NCI-H128 (cell line): ENCODE measurements at regions not wholly inside any gene's neighbourhood (a gene's known extent, or its start where the extent isn't known, plus 50 kb on each side); places are given as distances from the start of the nearest gene placed in this dataset.

ENCODE experiments used
- DNase-seq: peaks from one replicate; lab custom pipeline; 2025; ENCODE audit not compliant: unreplicated experiment; lab: John Stamatoyannopoulos, UW

DNA sequence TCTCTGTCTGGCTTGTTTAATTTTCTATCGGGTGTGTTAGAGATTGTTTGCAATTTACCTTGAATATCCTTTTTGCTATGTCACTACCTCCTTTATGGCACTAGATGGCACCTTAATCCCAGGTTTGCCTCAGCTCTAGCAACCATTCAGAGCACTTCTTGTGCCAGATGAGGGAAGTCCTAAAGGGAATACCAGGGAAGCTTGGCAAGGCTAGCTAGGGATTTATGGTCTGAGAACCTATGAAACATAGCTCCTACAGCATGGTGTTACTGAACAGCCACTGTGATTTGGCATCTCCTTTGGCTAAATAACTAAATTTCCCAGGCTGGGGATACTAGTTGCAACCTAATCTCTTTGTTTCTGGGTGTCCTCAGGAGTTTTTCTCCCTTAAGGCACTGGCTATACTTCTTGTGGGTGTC lies 69.0 kb upstream of the VOPP1 start:
- DNase-seq = peak; percentile 54

- DNase-seq = no peak
Observed at GRCh38 chr7:55639640-55640039, 67.3 kb upstream of the VOPP1 start.

DNA sequence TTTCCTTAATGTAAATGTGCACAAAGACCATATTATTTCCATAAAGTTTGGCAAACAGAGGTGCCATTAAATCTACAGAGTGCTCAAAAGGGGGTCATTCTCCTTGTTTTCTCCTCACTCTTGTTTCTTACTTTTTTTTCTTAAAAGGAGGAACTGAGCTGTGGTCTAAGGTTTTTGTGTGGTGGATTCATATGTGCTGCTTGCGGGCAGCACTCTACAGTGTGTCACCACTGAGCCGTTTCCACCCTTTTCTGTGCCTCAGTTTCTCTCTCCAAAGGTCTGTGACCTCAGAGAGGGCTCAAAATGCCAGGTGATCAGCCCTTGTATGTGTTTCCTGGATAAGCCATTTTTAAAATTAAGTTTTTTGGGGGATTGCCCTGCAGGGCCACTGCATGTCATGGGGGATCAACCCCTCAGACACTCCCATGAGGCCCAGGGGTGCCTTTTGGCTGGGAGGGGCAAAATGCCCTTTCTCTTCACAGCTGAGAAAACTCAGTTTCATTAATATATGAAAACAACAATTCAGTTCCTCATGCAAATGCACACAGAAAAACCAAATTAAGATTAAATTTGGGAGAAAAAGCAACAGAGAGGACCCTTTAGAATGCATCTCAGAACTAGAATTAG lies 56.9 kb upstream of the VOPP1 start:
- DNase-seq = no peak

GRCh38 chr7:55624813-55625212 lies 52.5 kb upstream of the VOPP1 start:
- DNase-seq = no peak

- DNase-seq = no peak
Observed at GRCh38 chr7:55623617-55624016, 51.3 kb upstream of the VOPP1 start.

DNA sequence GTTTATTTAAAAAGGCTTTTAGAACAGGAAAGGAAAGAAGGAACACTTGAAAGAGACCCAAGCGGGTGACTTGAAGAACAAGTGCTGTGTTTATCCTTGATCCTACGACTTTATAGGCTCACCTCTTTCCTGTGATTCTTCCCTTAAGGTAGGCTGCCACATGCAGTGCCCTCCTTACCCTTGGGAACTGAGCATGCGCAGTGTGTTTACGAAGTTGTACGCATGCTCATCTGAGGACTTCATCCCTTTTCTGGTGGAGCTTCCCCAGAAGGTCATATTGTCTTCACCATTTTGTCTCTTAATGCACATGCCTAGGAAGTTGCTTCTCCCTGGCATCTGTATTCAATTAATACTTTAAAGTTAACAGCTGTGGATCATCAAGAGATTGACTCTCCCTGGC lies 49.9 kb upstream of the VOPP1 start:
- DNase-seq = no peak
